ENCODE measurements at regions not wholly inside any gene's neighbourhood (a gene's known extent, or its start where the extent isn't known, plus 50 kb on each side); places are given as distances from the start of the nearest gene placed in this dataset.

DNA sequence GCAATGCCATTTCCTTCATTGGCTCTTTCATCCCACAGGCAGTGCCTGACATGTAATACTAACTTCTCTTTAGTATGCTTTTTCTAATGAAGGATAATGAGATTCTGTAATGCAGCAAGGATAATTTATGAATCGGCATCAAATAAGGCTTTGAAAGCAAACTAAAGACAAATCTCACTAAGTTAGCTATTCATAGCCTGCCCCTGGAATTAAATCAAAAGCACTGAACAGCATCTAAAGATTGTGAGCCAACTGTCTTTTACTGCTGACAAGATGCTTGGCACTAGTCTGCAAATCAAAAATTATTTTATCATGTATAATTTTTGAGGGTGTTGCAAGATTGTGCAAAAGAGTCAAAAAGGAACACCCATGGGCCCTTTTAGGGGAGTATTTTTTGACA, 265.0 kb downstream of the CASP12 start:
- no peaks in the 10 kb centered on the region for H3K36me3 ChIP-seq
- no peak overlapping the region for H3K27ac ChIP-seq (replicated peaks in 1 of 4)
- no peaks in the 10 kb centered on the region for H3K27me3 ChIP-seq
- H3K4me1 ChIP-seq: no peaks in the 10 kb centered on the region
- 62% methylated on average over 1 of the region's 1 CpG for WGBS
- no peak for DNase-seq (ENCODE audit: extremely low spot score)
- no peak overlapping the region for H3K4me3 ChIP-seq
- H3K9me3 ChIP-seq: no peaks in the 10 kb centered on the region
- TF ChIP-seq, protein P1, sequence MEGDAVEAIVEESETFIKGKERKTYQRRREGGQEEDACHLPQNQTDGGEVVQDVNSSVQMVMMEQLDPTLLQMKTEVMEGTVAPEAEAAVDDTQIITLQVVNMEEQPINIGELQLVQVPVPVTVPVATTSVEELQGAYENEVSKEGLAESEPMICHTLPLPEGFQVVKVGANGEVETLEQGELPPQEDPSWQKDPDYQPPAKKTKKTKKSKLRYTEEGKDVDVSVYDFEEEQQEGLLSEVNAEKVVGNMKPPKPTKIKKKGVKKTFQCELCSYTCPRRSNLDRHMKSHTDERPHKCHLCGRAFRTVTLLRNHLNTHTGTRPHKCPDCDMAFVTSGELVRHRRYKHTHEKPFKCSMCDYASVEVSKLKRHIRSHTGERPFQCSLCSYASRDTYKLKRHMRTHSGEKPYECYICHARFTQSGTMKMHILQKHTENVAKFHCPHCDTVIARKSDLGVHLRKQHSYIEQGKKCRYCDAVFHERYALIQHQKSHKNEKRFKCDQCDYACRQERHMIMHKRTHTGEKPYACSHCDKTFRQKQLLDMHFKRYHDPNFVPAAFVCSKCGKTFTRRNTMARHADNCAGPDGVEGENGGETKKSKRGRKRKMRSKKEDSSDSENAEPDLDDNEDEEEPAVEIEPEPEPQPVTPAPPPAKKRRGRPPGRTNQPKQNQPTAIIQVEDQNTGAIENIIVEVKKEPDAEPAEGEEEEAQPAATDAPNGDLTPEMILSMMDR (IDR thresholded peaks at IDR 0.05): no peak
- TF ChIP-seq POLR2A (IDR thresholded peaks at IDR 0.05; ENCODE audit: low read depth) (no peak), POLR2AphosphoS5 (IDR thresholded peaks at IDR 0.05) (no peak), EP300 (IDR thresholded peaks at IDR 0.05) (no peak)
- intact Hi-C loops (cut with DNase I): no loop called here

DNA sequence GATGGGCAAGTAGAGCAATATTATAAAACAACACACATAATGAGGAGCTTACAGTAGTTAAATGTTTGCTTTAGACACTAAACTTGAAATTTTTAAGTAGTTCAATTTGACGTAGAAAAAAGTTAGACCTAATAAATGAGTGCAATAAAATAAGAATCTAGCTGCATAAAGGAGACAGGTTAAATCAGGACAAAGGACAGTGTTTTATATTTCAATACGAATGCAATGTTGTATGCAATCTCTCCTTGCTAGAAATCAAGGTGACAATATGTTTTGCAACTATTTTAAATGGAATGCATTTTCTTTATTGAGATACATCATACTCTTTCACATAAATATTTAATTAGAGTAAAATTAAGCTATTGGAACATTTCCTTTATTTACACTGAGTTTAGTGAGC, 267.9 kb downstream of the CASP12 start:
- WGBS: 80% methylated on average over 2 of the region's 2 CpGs

DNA sequence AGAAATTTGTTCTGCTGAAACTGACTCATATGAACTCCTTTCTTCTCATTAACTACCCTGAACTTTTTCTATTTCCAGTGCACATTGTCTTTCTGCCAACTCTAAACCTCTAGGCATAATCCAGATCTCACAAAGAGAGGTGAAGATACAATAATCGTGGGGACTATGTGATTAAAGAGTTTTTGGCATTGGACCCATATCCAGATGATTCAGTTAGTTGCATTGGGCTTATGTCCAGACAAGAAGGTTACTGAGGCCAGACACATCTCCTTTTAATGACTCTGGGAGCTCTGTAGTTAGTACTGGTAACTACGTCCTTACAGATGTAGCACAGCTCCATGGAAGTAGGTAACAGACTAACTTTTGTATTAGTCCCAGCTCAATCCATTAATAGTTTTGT, 273.0 kb downstream of the CASP12 start:
- Histone ChIP-seq H3K4me3 (no peak overlapping the region), H3K27ac (replicated peaks in 1 of 4) (no peak overlapping the region), H3K27me3 (no peaks in the 10 kb centered on the region), H3K4me1 (no peaks in the 10 kb centered on the region), H3K9me3 (no peaks in the 10 kb centered on the region), H3K36me3 (no peaks in the 10 kb centered on the region)
- TF ChIP-seq POLR2AphosphoS5 (IDR thresholded peaks at IDR 0.05) (no peak), POLR2A (IDR thresholded peaks at IDR 0.05; ENCODE audit: low read depth) (no peak), EP300 (IDR thresholded peaks at IDR 0.05) (no peak)
- TF ChIP-seq, protein P1 (IDR thresholded peaks at IDR 0.05): no peak
- 20% methylated on average over 2 of the region's 2 CpGs for WGBS
- no peak for DNase-seq (ENCODE audit: extremely low spot score)
- intact Hi-C loops (cut with DNase I): no loop called here

More for the DNA sequence above, 267.9 kb downstream of the CASP12 start:
- DNase-seq (ENCODE audit: extremely low spot score): no peak
- no peak overlapping the region for H3K4me3 ChIP-seq
- no peaks in the 10 kb centered on the region for H3K27me3 ChIP-seq
- H3K4me1 ChIP-seq: no peaks in the 10 kb centered on the region
- no peak overlapping the region for H3K27ac ChIP-seq (replicated peaks in 1 of 4)
- no peaks in the 10 kb centered on the region for H3K9me3 ChIP-seq
- H3K36me3 ChIP-seq: no peaks in the 10 kb centered on the region
- TF ChIP-seq, protein P1 (IDR thresholded peaks at IDR 0.05): no peak
- TF ChIP-seq POLR2A (IDR thresholded peaks at IDR 0.05; ENCODE audit: low read depth) (no peak), EP300 (IDR thresholded peaks at IDR 0.05) (no peak), POLR2AphosphoS5 (IDR thresholded peaks at IDR 0.05) (no peak)
- intact Hi-C loops (cut with DNase I): no loop called here

DNA sequence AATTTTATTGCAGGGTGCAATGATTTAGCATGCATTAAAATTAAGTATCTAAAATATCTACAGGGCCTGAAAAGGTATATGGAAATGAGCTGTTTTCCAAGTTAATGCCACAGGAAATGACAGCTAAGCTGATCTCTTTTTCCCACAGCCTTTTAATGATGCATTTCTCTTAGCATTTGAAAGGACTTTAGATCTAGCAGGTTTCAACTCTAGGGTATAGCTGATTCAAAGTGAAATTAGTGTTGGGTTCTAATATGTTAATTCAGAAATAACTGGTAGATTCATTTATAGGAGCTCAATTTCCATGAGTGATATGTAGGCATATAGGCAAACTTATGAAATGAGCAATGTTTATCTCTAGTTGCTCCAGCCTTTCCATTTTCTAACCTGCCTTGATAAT, 274.2 kb downstream of the CASP12 start:
- Histone ChIP-seq H3K4me3 (no peak overlapping the region), H3K27me3 (no peaks in the 10 kb centered on the region), H3K36me3 (no peaks in the 10 kb centered on the region), H3K27ac (replicated peaks in 1 of 4) (no peak overlapping the region), H3K4me1 (no peaks in the 10 kb centered on the region), H3K9me3 (no peaks in the 10 kb centered on the region)
- TF ChIP-seq, protein P1 (IDR thresholded peaks at IDR 0.05): no peak
- TF ChIP-seq POLR2AphosphoS5 (IDR thresholded peaks at IDR 0.05) (no peak), EP300 (IDR thresholded peaks at IDR 0.05) (no peak)
- intact Hi-C loops (cut with DNase I): no loop called here
- no peak for DNase-seq (ENCODE audit: extremely low spot score)

DNA sequence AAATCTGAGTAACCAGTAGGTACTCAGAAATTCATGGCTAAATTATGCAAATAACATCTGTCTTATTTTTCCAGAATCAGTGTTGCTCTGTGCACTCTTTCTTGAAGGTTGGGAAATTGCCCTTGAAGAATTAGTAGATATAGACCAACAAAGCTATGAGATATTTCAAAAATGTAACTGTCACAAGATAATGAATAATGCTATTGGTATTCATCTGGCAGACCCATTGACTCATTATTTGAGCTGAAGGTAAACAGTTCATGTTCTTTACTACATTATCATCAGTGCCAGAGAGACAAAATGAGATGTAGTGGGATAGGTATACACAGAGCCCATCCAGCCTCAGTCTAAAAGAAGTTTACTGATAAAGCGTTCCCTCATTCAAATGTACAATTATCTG, 274.7 kb downstream of the CASP12 start:
- H3K36me3 ChIP-seq: no peaks in the 10 kb centered on the region
- H3K4me3 ChIP-seq: no peak overlapping the region
- no peaks in the 10 kb centered on the region for H3K4me1 ChIP-seq
- DNase-seq (ENCODE audit: extremely low spot score): no peak
- intact Hi-C loops (cut with DNase I): no loop called here
- TF ChIP-seq, protein P1 (IDR thresholded peaks at IDR 0.05): no peak
- no peak for TF ChIP-seq EP300 (IDR thresholded peaks at IDR 0.05)
- TF ChIP-seq POLR2A (IDR thresholded peaks at IDR 0.05; ENCODE audit: low read depth): no peak
- H3K27ac ChIP-seq (replicated peaks in 1 of 4): no peak overlapping the region
- H3K27me3 ChIP-seq: no peaks in the 10 kb centered on the region
- WGBS: 86% methylated on average over 1 of the region's 1 CpG
- no peaks in the 10 kb centered on the region for H3K9me3 ChIP-seq

All from esophagus muscularis mucosa (tissue), 4 donors.